Esophagus muscularis mucosa (tissue), 4 donors: ENCODE measurements at regions not wholly inside any gene's neighbourhood (a gene's known extent, or its start where the extent isn't known, plus 50 kb on each side); places are given as distances from the start of the nearest gene placed in this dataset.
"Not testable (repeated sequence)": the region's sequence is repeated elsewhere in the genome, so short reads cannot be mapped to it uniquely, and the experiment has no call there.

Source experiments
- DNase-seq: peaks from one replicate; pipeline ENCODE4 v3.0.0-alpha.2; 2017; ENCODE audit errors: extremely low spot score
- H3K27ac ChIP-seq, 4 donors: fragments of 200-600 bp; sonication (generic); replicated peaks in 1 of 4; 1 replicate in 3 of 4; 2 replicates in 1 of 4; pipeline ENCODE4 v1.5.1; 2016 to 2019; ENCODE audit warnings: mild to moderate bottlenecking in 1 of 4
- H3K27me3 ChIP-seq, 4 donors: fragments of 200-600 bp; sonication (generic); one replicate each; pipeline versions ENCODE4 v1.5.1 to v1.6.0; 2016 to 2019
- H3K36me3 ChIP-seq, 4 donors: fragments of 200-600 bp; sonication (generic); one replicate each; pipeline ENCODE4 v1.5.1; 2016 to 2019
- H3K4me1 ChIP-seq, 4 donors: fragments of 200-600 bp; sonication (generic); one replicate each; pipeline ENCODE4 v1.5.1; 2016 to 2019
- H3K4me3 ChIP-seq, 4 donors: fragments of 200-600 bp; sonication (generic); 1 replicate in 2 of 4; 2 replicates in 2 of 4; pipeline ENCODE4 v1.5.1; 2016 to 2019; ENCODE audit warnings: mild to moderate bottlenecking in 4 of 4, moderate library complexity in 1 of 4
- H3K9me3 ChIP-seq, 4 donors: fragments of 200-600 bp; sonication (generic); 1 replicate in 3 of 4; 2 replicates in 1 of 4; pipeline ENCODE4 v1.5.1; 2016 to 2019
- CTCF ChIP-seq, 3 experiments: fragments of 200-600 bp in 2 of 3; fragments of 450-650 bp in 1 of 3; sonication (generic) in 2 of 3; IDR thresholded peaks; one replicate each; pipeline ENCODE4 v1.5.1; 2017 to 2019; ENCODE audit warnings: antibody characterized with exemption in 3 of 3, mild to moderate bottlenecking in 2 of 3, moderate library complexity in 1 of 3
- EP300 ChIP-seq: sonication (generic); formaldehyde crosslinking; IDR thresholded peaks from one replicate; pipeline ENCODE4 v1.6.1; 2017; ENCODE audit warnings: antibody characterized with exemption
- POLR2A ChIP-seq: fragments of 450-650 bp; IDR thresholded peaks from one replicate; pipeline ENCODE4 v1.6.1; 2017; ENCODE audit warnings: antibody characterized with exemption, moderate library complexity, mild to moderate bottlenecking, low read depth
- POLR2AphosphoS5 ChIP-seq, 2 donors: sonication (generic); formaldehyde crosslinking; IDR thresholded peaks; one replicate each; pipeline ENCODE4 v1.6.1; 2017; ENCODE audit warnings: antibody characterized with exemption in 2 of 2
- WGBS: methylation state at CpG from one replicate; pipeline ENCODE4 v1.1.5; 2018; 5-methylcytosine and 5-hydroxymethylcytosine counted together
- intact Hi-C: fragments of 100-400 bp; cut with DNase I; formaldehyde crosslinking; loops from one replicate; pipeline ENCODE4 v1.15.1; 2023

- intact Hi-C loops = no loop called here
- 91% methylated on average over 3 of the region's 3 CpGs for WGBS
- H3K36me3 ChIP-seq = no peaks in the 10 kb centered on the region
- TF ChIP-seq POLR2AphosphoS5 (IDR thresholded peaks at IDR 0.05) = no peak
- no peak for TF ChIP-seq CTCF (IDR thresholded peaks at IDR 0.05)
- no peak for TF ChIP-seq POLR2A
- no peak for TF ChIP-seq EP300
- no peaks in the 10 kb centered on the region for H3K9me3 ChIP-seq
- H3K27ac ChIP-seq = no peak overlapping the region
- no peaks in the 10 kb centered on the region for H3K4me1 ChIP-seq
- H3K4me3 ChIP-seq = no peak overlapping the region
- no peaks in the 10 kb centered on the region for H3K27me3 ChIP-seq
- DNase-seq = no peak
Observed at GRCh38 chr13:87961546-87961945, 290.4 kb downstream of the SLITRK5 start.

- TF ChIP-seq CTCF (IDR thresholded peaks at IDR 0.05) (no peak), POLR2A (no peak), EP300 (no peak), POLR2AphosphoS5 (IDR thresholded peaks at IDR 0.05) (no peak)
- Histone ChIP-seq H3K4me3 (no peak overlapping the region), H3K4me1 (no peaks in the 10 kb centered on the region), H3K27ac (no peak overlapping the region), H3K9me3 (no peaks in the 10 kb centered on the region), H3K27me3 (no peaks in the 10 kb centered on the region), H3K36me3 (no peaks in the 10 kb centered on the region)
- no peak for DNase-seq
- intact Hi-C loops = no loop called here
- 79% methylated on average over 1 of the region's 1 CpG for WGBS
Observed at GRCh38 chr13:87972568-87972967, 301.4 kb downstream of the SLITRK5 start.

GRCh38 chr13:87975035-87975434, 303.9 kb downstream of the SLITRK5 start:
- WGBS = 84% methylated on average over 4 of the region's 4 CpGs
- Histone ChIP-seq H3K4me3 (no peak overlapping the region), H3K27me3 (no peaks in the 10 kb centered on the region), H3K4me1 (no peaks in the 10 kb centered on the region), H3K9me3 (no peaks in the 10 kb centered on the region), H3K36me3 (no peaks in the 10 kb centered on the region), H3K27ac (no peak overlapping the region)
- intact Hi-C loops = no loop called here
- TF ChIP-seq CTCF (IDR thresholded peaks at IDR 0.05) (no peak), POLR2AphosphoS5 (IDR thresholded peaks at IDR 0.05) (no peak), POLR2A (no peak), EP300 (no peak)
- DNase-seq = no peak

GRCh38 chr13:87976650-87977049, 305.5 kb downstream of the SLITRK5 start:
- H3K27me3 ChIP-seq, H3K4me3 ChIP-seq, H3K9me3 ChIP-seq, H3K27ac ChIP-seq, H3K36me3 ChIP-seq, H3K4me1 ChIP-seq, intact Hi-C loops, DNase-seq: not testable (repeated sequence)
- WGBS = no CpG with 5 or more reads among the region's 26 CpGs

- TF ChIP-seq POLR2A = no peak
- no peak for TF ChIP-seq CTCF (IDR thresholded peaks at IDR 0.05)
- TF ChIP-seq EP300 = no peak
- TF ChIP-seq POLR2AphosphoS5 (IDR thresholded peaks at IDR 0.05) = no peak
- no peaks in the 10 kb centered on the region for H3K9me3 ChIP-seq
- H3K4me3 ChIP-seq = no peak overlapping the region
- no peak for DNase-seq
- WGBS = 78% methylated on average over 2 of the region's 2 CpGs
- intact Hi-C loops = no loop called here
- no peaks in the 10 kb centered on the region for H3K36me3 ChIP-seq
- H3K27me3 ChIP-seq = no peaks in the 10 kb centered on the region
- no peaks in the 10 kb centered on the region for H3K4me1 ChIP-seq
- H3K27ac ChIP-seq = no peak overlapping the region
Observed at GRCh38 chr13:87981416-87981815, 310.2 kb downstream of the SLITRK5 start.
